Ovary (tissue), 3 donors: ENCODE measurements at regions not wholly inside any gene's neighbourhood (a gene's known extent, or its start where the extent isn't known, plus 50 kb on each side); places are given as distances from the start of the nearest gene placed in this dataset.

Source experiments
- EP300 ChIP-seq: sonication (generic); formaldehyde crosslinking; IDR thresholded peaks from one replicate; pipeline ENCODE4 v1.6.1; 2017; ENCODE audit warnings: antibody characterized with exemption
- POLR2A ChIP-seq: fragments of 450-650 bp; IDR thresholded peaks from one replicate; pipeline ENCODE4 v1.6.1; 2017; ENCODE audit warnings: antibody characterized with exemption, mild to moderate bottlenecking, moderate library complexity
- TF ChIP-seq, protein P1 (sequence below), 3 donors: fragments of 450-650 bp in 2 of 3; fragments of 200-600 bp in 1 of 3; IDR thresholded peaks; one replicate each; pipeline versions ENCODE4 v1.5.1 to v1.8.0; 2016 to 2022; ENCODE audit warnings: antibody characterized with exemption in 3 of 3, mild to moderate bottlenecking in 1 of 3
- donor health status: DM: no; HTN: no; CAD: no.

DNA sequence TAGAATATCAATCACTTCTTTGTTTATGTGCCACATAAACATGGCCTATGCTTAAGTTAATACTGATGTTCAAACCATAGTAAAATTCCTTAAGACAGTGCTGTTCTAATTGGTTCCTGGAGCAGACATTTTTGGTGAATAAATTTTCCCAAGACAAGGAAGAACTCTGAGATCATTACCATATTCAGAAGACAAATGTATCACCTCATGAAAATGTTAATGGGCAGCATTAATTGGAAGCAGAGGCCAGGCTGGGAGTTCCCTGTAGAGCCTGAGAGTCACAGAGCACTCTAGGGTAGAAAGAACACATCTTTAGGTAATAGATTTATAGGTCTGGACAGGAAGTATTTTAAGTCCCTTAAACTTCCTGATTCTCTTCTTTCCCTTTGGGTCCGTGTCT, 240.2 kb downstream of the MAN2A1 start:
- TF ChIP-seq POLR2A = no peak
- no peak for TF ChIP-seq EP300
- TF ChIP-seq, protein P1, sequence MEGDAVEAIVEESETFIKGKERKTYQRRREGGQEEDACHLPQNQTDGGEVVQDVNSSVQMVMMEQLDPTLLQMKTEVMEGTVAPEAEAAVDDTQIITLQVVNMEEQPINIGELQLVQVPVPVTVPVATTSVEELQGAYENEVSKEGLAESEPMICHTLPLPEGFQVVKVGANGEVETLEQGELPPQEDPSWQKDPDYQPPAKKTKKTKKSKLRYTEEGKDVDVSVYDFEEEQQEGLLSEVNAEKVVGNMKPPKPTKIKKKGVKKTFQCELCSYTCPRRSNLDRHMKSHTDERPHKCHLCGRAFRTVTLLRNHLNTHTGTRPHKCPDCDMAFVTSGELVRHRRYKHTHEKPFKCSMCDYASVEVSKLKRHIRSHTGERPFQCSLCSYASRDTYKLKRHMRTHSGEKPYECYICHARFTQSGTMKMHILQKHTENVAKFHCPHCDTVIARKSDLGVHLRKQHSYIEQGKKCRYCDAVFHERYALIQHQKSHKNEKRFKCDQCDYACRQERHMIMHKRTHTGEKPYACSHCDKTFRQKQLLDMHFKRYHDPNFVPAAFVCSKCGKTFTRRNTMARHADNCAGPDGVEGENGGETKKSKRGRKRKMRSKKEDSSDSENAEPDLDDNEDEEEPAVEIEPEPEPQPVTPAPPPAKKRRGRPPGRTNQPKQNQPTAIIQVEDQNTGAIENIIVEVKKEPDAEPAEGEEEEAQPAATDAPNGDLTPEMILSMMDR (IDR thresholded peaks at IDR 0.05) = no peak
